Thymus (tissue), 11 donors: ENCODE measurements at regions not wholly inside any gene's neighbourhood (a gene's known extent, or its start where the extent isn't known, plus 50 kb on each side); places are given as distances from the start of the nearest gene placed in this dataset.
"Not testable (repeated sequence)": the region's sequence is repeated elsewhere in the genome, so short reads cannot be mapped to it uniquely, and the experiment has no call there.

Source experiments
- DNase-seq, 9 donors: peaks; one replicate each; pipeline ENCODE4 v3.0.0-alpha.2; 2013; ENCODE audit warnings: low spot score in 9 of 9, low read depth in 6 of 9, missing footprints in 1 of 9
- H3K27ac ChIP-seq, 2 donors: one replicate each; pipeline ENCODE4 v1.5.1; 2013; ENCODE audit warnings: control low read depth in 1 of 2, low read depth in 1 of 2, low read length in 1 of 2, mild to moderate bottlenecking in 1 of 2, moderate library complexity in 1 of 2
- H3K27me3 ChIP-seq, 2 donors: one replicate each; pipeline ENCODE4 v1.5.1; 2013; ENCODE audit warnings: low read length in 1 of 2; ENCODE audit not compliant: control insufficient read depth in 2 of 2, insufficient read depth in 1 of 2
- H3K36me3 ChIP-seq, 2 donors: one replicate each; pipeline ENCODE4 v1.5.1; 2013; ENCODE audit warnings: low read length in 1 of 2, mild to moderate bottlenecking in 1 of 2, moderate library complexity in 1 of 2; ENCODE audit not compliant: control insufficient read depth in 2 of 2, insufficient read depth in 2 of 2
- H3K4me1 ChIP-seq, 2 donors: one replicate each; pipeline ENCODE4 v1.5.1; 2013; ENCODE audit warnings: low read length in 2 of 2; ENCODE audit not compliant: control insufficient read depth in 2 of 2, insufficient read depth in 2 of 2
- H3K4me3 ChIP-seq, 2 donors: one replicate each; pipeline ENCODE4 v1.5.1; 2013; ENCODE audit warnings: low read length in 2 of 2, control low read depth in 1 of 2, mild to moderate bottlenecking in 1 of 2
- H3K9me3 ChIP-seq, 2 donors: one replicate each; pipeline ENCODE4 v1.5.1; 2013; ENCODE audit warnings: low read length in 1 of 2, mild to moderate bottlenecking in 1 of 2; ENCODE audit not compliant: control insufficient read depth in 2 of 2, insufficient read depth in 1 of 2
- whole genome bisulfite sequencing: extraction: QIAGEN DNeasy Blood & Tissue Kit; methylation state at CpG from one replicate; pipeline ENCODE4 v1.1.7; 2013; 5-methylcytosine and 5-hydroxymethylcytosine counted together
- donor health status: healthy.

DNA sequence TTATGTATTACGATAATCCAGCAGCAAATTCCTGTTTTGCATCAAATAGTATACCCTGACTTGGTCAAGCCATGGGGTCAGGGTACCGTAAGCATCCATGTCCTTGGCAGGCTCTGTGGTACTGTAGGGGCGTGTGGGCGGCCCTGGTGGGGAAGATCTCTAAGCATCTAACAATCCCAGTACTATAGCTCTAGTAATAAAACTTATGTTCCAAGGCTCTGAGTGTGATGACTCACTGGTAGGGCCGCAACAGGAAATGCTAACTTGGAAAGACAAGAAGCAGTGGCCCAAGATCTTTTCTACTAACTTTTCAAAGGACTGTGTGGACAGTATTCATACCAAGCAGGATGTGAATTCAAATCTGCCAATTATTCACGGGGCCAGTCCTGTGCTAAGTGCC, 63.8 kb downstream of the CLEC18A start:
- not testable (repeated sequence) for H3K4me3 ChIP-seq, H3K27me3 ChIP-seq, H3K9me3 ChIP-seq, H3K27ac ChIP-seq, H3K36me3 ChIP-seq, DNase-seq, H3K4me1 ChIP-seq
- 97% methylated on average over 6 of the region's 6 CpGs for WGBS

DNA sequence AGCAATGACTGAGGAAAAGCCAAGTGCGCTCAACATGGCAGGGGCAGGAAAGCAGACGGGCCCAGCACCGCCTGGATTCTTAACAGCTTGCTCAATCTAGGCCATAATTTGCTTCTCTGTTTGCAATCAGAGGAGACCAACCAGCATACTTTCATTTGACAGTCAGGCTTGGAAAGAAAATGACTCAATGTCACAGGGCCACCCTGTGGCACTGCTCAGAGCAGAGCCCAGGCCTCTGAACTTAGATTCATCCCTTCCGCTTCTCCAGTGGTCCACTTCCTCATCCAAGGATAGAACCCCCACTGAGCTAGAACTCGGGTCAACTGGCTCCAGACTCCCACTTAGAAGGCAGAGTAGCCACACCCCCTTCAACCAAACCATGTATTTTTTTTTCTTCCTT, 65.6 kb downstream of the CLEC18A start:
- DNase-seq, H3K4me1 ChIP-seq, H3K36me3 ChIP-seq, H3K27ac ChIP-seq, H3K4me3 ChIP-seq, H3K27me3 ChIP-seq, H3K9me3 ChIP-seq: not testable (repeated sequence)
- WGBS, result 78% methylated on average over 5 of the region's 5 CpGs

DNA sequence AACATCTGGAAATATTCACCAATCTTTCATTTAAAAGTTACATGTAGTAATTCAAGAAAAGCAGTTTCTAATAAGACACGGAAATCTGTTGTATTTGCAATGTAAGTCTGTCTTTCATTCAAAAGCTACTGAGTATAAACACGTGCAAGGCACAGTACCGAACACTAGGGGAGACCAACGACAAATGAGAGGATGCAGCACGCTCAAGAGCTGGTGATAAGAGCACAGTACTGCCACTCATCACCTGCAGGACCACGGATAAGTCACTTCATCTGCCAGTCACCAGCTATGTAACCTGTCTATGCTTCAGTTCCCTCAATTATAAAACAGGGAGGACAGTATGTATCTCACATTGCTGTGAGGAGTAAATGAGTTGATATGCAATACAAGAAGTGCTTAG, 67.1 kb downstream of the CLEC18A start:
- H3K27me3 ChIP-seq, result no peaks in the 10 kb centered on the region
- no peak overlapping the region for H3K4me3 ChIP-seq
- no peak overlapping the region for H3K27ac ChIP-seq
- H3K36me3 ChIP-seq, result peaks cover 4 to 11% of the 10 kb centered on the region in 2 donors
- no peaks in the 10 kb centered on the region for H3K4me1 ChIP-seq
- peak in 6 of 9 donors; percentile 9 to 59 (median 14) for DNase-seq
- 50% methylated on average over 6 of the region's 6 CpGs for WGBS
- no peaks in the 10 kb centered on the region for H3K9me3 ChIP-seq

DNA sequence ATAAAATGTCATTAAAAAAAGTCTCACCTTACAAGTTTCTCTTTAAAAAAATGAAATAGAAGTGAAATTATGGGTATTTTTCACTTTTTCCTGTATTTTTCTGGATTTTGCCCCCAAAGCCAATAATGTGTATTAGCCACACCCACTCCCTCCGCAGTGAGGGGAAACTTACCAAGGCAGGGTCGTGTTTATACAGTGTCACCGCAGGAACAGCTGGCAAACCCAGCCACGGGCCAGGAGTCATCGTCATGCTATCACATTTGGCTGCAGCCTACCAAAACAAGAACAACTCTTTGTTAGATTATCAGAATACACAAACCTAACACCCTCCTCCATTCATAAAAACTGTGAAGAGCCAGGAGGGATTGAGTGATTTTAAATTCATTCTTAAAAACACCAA, 72.1 kb downstream of the CLEC18A start:
- not testable (repeated sequence) for H3K4me1 ChIP-seq, H3K4me3 ChIP-seq, H3K27me3 ChIP-seq, H3K9me3 ChIP-seq, H3K27ac ChIP-seq, H3K36me3 ChIP-seq, DNase-seq
- 91% methylated on average over 5 of the region's 5 CpGs for WGBS

DNA sequence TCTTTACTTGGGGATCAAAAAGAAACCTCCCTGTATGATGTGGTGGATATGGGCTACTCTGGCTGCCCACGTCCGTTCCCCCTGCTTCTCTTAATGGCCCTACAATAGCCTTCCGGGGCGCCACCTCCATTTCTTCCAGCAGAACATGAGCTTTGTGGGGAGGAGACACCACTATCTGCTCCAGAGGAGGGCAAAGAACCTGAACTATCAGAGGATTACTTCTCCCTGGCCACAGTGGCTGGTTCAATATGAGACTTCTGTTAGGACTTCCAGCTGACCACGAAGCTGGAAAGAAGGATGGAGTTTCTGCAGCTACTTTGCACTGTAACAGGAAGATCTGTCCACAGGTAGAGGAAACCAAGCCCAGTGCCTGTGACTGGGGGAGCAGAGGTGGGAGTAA, 72.8 kb downstream of the CLEC18A start:
- WGBS, result over 99% methylated on average over 5 of the region's 5 CpGs
- not testable (repeated sequence) for H3K4me3 ChIP-seq, H3K27me3 ChIP-seq, DNase-seq, H3K27ac ChIP-seq, H3K4me1 ChIP-seq, H3K9me3 ChIP-seq, H3K36me3 ChIP-seq

DNA sequence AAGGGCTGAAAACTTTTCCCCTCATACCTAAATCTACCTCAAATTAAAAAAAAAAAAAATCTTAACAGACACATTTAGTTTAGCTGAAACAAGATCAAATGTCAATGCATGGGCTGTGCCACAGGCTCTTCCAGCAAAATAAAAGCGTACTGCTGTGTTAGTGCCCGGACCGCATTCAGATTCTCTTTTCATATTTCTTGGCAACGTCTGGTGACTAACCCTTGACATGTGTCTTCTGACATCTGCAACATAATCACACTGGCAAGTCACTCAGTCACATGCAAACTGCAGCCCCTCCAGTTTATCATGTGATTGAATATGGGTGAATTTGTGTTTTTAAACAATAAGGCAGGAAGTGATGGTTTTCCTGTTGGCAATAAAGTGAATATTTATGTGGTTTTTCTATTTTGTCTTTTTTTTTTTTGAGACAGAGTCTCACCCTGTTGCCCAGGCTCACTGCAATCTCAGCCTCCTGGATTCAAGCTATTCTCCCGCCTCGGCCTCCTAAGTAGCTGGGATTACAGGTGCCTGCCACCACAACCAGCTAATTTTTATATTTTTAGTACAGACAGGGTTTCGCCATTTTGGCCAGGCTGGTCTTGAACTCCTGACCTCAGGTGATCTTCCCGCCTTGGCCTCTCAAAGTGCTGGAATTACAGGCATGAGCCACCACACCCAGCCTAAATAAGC, 75.2 kb downstream of the CLEC18A start:
- not testable (repeated sequence) for H3K36me3 ChIP-seq
- WGBS, result 36% methylated on average over 8 of the region's 8 CpGs

DNA sequence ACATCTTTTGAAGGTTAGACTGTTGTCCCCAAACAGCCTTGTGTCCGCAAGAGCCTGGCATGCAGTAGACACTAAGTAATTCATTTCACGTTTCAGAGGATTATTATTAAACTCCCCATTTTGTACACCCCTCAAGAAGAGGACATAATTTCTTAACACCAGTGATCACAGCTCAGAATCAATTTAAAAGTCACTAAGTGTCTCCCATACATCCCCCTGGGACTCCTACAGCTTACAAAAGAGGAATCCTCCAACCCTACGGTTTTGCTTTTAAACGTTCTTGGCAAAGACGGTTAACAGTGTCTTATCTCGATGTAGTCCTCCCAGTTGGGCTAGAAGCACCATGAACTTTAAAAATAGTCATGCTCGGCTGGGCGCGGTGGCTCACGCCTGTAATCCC, 81.2 kb upstream of the PDPR start:
- WGBS, result 98% methylated on average over 10 of the region's 10 CpGs
- not testable (repeated sequence) for H3K9me3 ChIP-seq, H3K36me3 ChIP-seq, H3K4me1 ChIP-seq, DNase-seq, H3K4me3 ChIP-seq, H3K27ac ChIP-seq, H3K27me3 ChIP-seq

More for the DNA sequence above, 75.2 kb downstream of the CLEC18A start:
- peak overlapping the region in 1 of 2 donors; percentile 37 for H3K27ac ChIP-seq
- H3K27me3 ChIP-seq, H3K4me3 ChIP-seq, H3K9me3 ChIP-seq, H3K4me1 ChIP-seq: not testable (repeated sequence)
- DNase-seq, result peak in 6 of 9 donors; percentile 9 to 59 (median 22)

DNA sequence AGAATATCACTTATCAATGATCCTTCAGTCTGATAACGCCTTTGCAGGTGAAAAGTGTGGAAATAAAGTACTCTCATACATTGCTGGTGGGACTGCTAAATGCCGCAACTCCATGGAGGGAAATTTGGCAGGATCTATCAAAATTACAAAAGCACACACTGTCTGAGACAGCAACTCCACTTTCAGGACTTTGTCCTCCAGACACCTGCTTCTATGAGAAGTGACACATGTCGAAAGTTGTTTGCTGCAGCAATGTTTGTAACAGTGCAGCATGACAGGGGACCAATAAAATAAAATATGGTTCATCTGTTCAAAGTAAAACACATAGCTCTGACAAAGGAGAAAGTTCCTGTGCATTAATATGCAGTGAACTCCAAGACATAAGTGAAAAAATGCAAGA, 76.2 kb upstream of the PDPR start:
- not testable (repeated sequence) for H3K27me3 ChIP-seq, DNase-seq, H3K9me3 ChIP-seq, H3K27ac ChIP-seq, H3K36me3 ChIP-seq, H3K4me3 ChIP-seq, H3K4me1 ChIP-seq
- 95% methylated on average over 1 of the region's 3 CpGs for WGBS

DNA sequence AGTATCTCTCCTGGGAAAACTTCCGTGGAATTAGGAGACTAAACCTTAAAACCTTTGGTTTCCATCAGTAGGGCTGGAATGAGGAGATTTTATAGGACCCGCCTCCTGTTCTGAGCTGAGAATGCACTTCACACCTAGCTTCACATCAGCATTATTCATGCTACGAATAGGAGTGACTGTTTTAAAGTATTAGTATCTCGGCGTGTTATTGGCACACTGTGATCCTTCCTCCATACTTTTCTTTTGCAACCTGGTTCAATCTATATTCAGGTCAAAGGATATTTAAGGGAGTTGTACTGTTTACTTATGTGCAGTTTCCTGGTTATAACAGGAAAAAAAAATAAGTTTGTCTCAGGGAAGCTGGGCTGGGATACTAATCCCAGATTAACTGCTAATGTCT, 73.6 kb upstream of the PDPR start:
- H3K4me1 ChIP-seq, H3K27me3 ChIP-seq, DNase-seq, H3K4me3 ChIP-seq, H3K9me3 ChIP-seq, H3K36me3 ChIP-seq, H3K27ac ChIP-seq: not testable (repeated sequence)
- 97% methylated on average over 5 of the region's 5 CpGs for WGBS
